HCT116 (cell line): ENCODE measurements at regions not wholly inside any gene's neighbourhood (a gene's known extent, or its start where the extent isn't known, plus 50 kb on each side); places are given as distances from the start of the nearest gene placed in this dataset.

Experiments used
- CEBPB ChIP-seq: IDR thresholded peaks from 2 replicates; pipeline ENCODE4 v1.6.1; 2012; ENCODE audit warnings: low read depth
- CTCF ChIP-seq, 3 experiments: fragments of 200-600 bp in 1 of 3; sonication (generic) in 1 of 3; IDR thresholded peaks in 2 of 3; conservative IDR thresholded peaks in 1 of 3; 2 replicates each; pipeline ENCODE4 v1.5.1; 2012 to 2017; ENCODE audit warnings: low read depth in 2 of 3, low read length in 2 of 3, antibody characterized with exemption in 1 of 3, borderline replicate concordance in 1 of 3, control low read depth in 1 of 3, mild to moderate bottlenecking in 1 of 3, mixed read lengths in 1 of 3, mixed run types in 1 of 3, moderate library complexity in 1 of 3; ENCODE audit not compliant: insufficient read depth in 1 of 3
- ELF1 ChIP-seq: IDR thresholded peaks from 2 replicates; pipeline ENCODE4 v1.6.1; 2012; ENCODE audit warnings: low read depth, borderline replicate concordance
- EZH2phosphoT487 ChIP-seq: fragments of 200-600 bp; IDR thresholded peaks from 2 replicates; pipeline ENCODE4 v1.6.1; 2018; ENCODE audit warnings: antibody characterized with exemption, borderline replicate concordance
- FOSL1 ChIP-seq: IDR thresholded peaks from 2 replicates; pipeline ENCODE4 v1.6.1; 2012; ENCODE audit warnings: low read depth
- POLR2A ChIP-seq: IDR thresholded peaks from 2 replicates; pipeline ENCODE4 v1.7.0; 2011; ENCODE audit warnings: borderline replicate concordance; ENCODE audit not compliant: insufficient read depth, insufficient read length; ENCODE audit errors: extremely low read depth
- POLR2AphosphoS5 ChIP-seq: IDR thresholded peaks from 2 replicates; pipeline ENCODE4 v1.6.1; 2011; ENCODE audit warnings: mild to moderate bottlenecking, low read depth, low read length, moderate library complexity
- RAD21 ChIP-seq: IDR thresholded peaks from 2 replicates; pipeline ENCODE4 v1.6.1; 2012; ENCODE audit warnings: low read depth, mild to moderate bottlenecking
- SIN3A ChIP-seq: IDR thresholded peaks from 2 replicates; pipeline ENCODE4 v1.6.1; 2012; ENCODE audit warnings: low read depth
- YY1 ChIP-seq: IDR thresholded peaks from 2 replicates; pipeline ENCODE4 v1.6.1; 2011; ENCODE audit warnings: low read length, low read depth, moderate library complexity, mild to moderate bottlenecking; ENCODE audit not compliant: insufficient replicate concordance; ENCODE audit errors: extremely low read depth
- ZFX ChIP-seq: fragments of 450-650 bp; IDR thresholded peaks from 2 replicates; pipeline ENCODE4 v1.6.1; 2017

GRCh38 chr10:2019281-2019680, 282.0 kb upstream of the ADARB2 start:
- TF ChIP-seq CTCF (IDR thresholded peaks at IDR 0.05 in 2 of 3, conservative IDR thresholded peaks at IDR 0.05 in 1 of 3; ENCODE audit: borderline replicate concordance in 1 of 3, insufficient read depth in 1 of 3, low read depth in 2 of 3, low read length in 2 of 3) (no peak), ELF1 (no peak), SIN3A (no peak), POLR2A (no peak), EZH2phosphoT487 (no peak), ZFX (no peak), FOSL1 (no peak), RAD21 (no peak), CEBPB (no peak), YY1 (no peak), POLR2AphosphoS5 (no peak)
